IPS-NIHi7 (cell line): ENCODE measurements at regions not wholly inside any gene's neighbourhood (a gene's known extent, or its start where the extent isn't known, plus 50 kb on each side); places are given as distances from the start of the nearest gene placed in this dataset.
A peak's percentile ranks its signal among the peaks of the same experiment; 100 is the strongest.
"Not testable (repeated sequence)": the region's sequence is repeated elsewhere in the genome, so short reads cannot be mapped to it uniquely, and the experiment has no call there.

ENCODE experiments used
- DNase-seq: peaks from one replicate; pipeline ENCODE4 v3.0.0; 2012; ENCODE audit warnings: mixed read lengths; ENCODE audit errors: extremely low spot score

GRCh38 chr10:63783882-63784281 is 262.7 kb downstream of the REEP3 start:
- no peak for DNase-seq

- DNase-seq = no peak
These were observed 267.1 kb downstream of the REEP3 start for GRCh38 chr10:63788152-63788821.

- no peak for DNase-seq
These were observed 274.1 kb downstream of the REEP3 start for GRCh38 chr10:63795094-63795860.

- no peak for DNase-seq
These were observed 277.6 kb downstream of the REEP3 start for GRCh38 chr10:63798599-63799498.

GRCh38 chr10:63799521-63800300 is 278.5 kb downstream of the REEP3 start:
- no peak for DNase-seq

- DNase-seq = no peak
These were observed 280.0 kb downstream of the REEP3 start for GRCh38 chr10:63801166-63801565.

- DNase-seq = no peak
These were observed 285.1 kb downstream of the REEP3 start for GRCh38 chr10:63806330-63806729.

- no peak for DNase-seq
These were observed 291.3 kb downstream of the REEP3 start for GRCh38 chr10:63812501-63812900.

GRCh38 chr10:63819753-63820329 is 298.6 kb downstream of the REEP3 start:
- DNase-seq = peak; percentile 62

- no peak for DNase-seq
These were observed 301.3 kb downstream of the REEP3 start for GRCh38 chr10:63822496-63822895.

GRCh38 chr10:63825111-63825510 is 303.9 kb downstream of the REEP3 start:
- no peak for DNase-seq

GRCh38 chr10:63825766-63826165 is 304.6 kb downstream of the REEP3 start:
- DNase-seq = no peak

GRCh38 chr10:63827018-63827417 is 305.8 kb downstream of the REEP3 start:
- not testable (repeated sequence) for DNase-seq

- no peak for DNase-seq
These were observed 307.8 kb downstream of the REEP3 start for GRCh38 chr10:63829020-63829419.

GRCh38 chr10:63829573-63830149 is 308.5 kb downstream of the REEP3 start:
- DNase-seq = peak; percentile 24

GRCh38 chr10:63832686-63833085 is 311.5 kb downstream of the REEP3 start:
- no peak for DNase-seq

- no peak for DNase-seq
These were observed 312.3 kb downstream of the REEP3 start for GRCh38 chr10:63833411-63834060.

GRCh38 chr10:63836666-63837442 is 315.7 kb downstream of the REEP3 start:
- DNase-seq = no peak

GRCh38 chr10:63841761-63842160 is 320.6 kb downstream of the REEP3 start:
- DNase-seq = no peak
